RWPE2 (cell line): ENCODE measurements at regions not wholly inside any gene's neighbourhood (a gene's known extent, or its start where the extent isn't known, plus 50 kb on each side); places are given as distances from the start of the nearest gene placed in this dataset.

Experiments used
- ATAC-seq: fragments of 200-7000 bp; cut with Tn5 transposase; 3 replicates; pipeline ENCODE4 v1.9.1; 2021; ENCODE audit warnings: low read depth
- DNase-seq: peaks from one replicate; pipeline ENCODE4 v3.0.0-alpha.2; 2020; ENCODE audit warnings: low spot score
- H3K27ac ChIP-seq: fragments of 450-650 bp; 2 replicates; pipeline ENCODE4 v1.5.1; 2017; ENCODE audit warnings: mild to moderate bottlenecking; ENCODE audit not compliant: poor library complexity, severe bottlenecking
- H3K27me3 ChIP-seq: fragments of 250-450 bp; sonication (Bioruptor Pico); 2 replicates; pipeline ENCODE4 v1.5.1; 2021; ENCODE audit warnings: mild to moderate bottlenecking, moderate library complexity; ENCODE audit not compliant: insufficient read depth, poor library complexity, severe bottlenecking
- H3K36me3 ChIP-seq: fragments of 250-450 bp; sonication (Bioruptor Pico); 2 replicates; pipeline ENCODE4 v1.5.1; 2020; ENCODE audit warnings: low read depth, mild to moderate bottlenecking, moderate library complexity
- H3K4me1 ChIP-seq: fragments of 250-450 bp; sonication (Bioruptor Pico); 2 replicates; pipeline ENCODE4 v1.5.1; 2021; ENCODE audit warnings: mild to moderate bottlenecking, moderate library complexity; ENCODE audit not compliant: insufficient read depth, poor library complexity, severe bottlenecking
- H3K4me3 ChIP-seq: fragments of 250-450 bp; sonication (Bioruptor Pico); 2 replicates; pipeline ENCODE4 v1.5.1; 2021; ENCODE audit warnings: mild to moderate bottlenecking, moderate library complexity; ENCODE audit not compliant: severe bottlenecking
- H3K9me3 ChIP-seq: fragments of 250-450 bp; sonication (Bioruptor Pico); 2 replicates; pipeline ENCODE4 v1.5.1; 2021; ENCODE audit warnings: mild to moderate bottlenecking, moderate library complexity; ENCODE audit not compliant: severe bottlenecking
- TF ChIP-seq, protein P1 (sequence below): fragments of 450-650 bp; IDR thresholded peaks from one replicate; pipeline ENCODE4 v1.5.1; 2017; ENCODE audit warnings: mild to moderate bottlenecking, moderate library complexity; ENCODE audit not compliant: poor library complexity, severe bottlenecking

DNA sequence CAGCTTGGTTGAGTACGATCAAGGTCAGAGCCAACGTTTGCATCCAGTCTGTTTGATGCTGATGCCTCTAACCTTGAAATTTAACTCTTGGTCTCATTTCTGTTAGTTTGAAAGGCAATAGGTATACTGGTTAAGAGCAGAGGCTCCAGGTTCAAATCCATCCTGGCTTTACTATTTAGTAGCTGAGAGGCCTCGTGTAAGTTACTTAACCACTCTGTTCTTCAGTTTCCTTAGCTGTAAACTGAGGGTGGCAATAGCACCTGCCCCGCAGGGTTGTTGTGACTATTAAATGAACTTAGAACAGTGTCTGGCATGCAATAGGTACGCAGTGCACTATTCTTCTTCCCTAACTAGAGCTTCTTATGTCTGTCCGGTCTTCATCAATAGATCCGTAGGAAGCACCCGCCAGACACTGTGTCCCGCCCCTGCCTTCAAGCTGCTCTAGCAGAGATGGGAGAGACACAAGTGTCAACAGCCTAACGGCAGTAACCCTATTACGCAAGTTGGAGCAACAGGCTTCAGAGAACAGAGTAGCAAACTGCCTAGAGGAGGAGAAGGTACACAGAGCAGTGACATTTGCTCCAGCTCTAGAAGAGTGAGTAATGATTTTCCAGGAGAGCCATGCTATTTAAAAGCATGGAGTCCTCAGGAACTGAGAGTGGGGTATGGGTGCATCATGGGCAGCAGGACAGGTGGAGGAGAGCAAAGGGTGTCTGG, 62.7 kb upstream of the ST3GAL5 start:
- DNase-seq (no peak), ATAC-seq (no peak)
- no peaks in the 10 kb centered on the region for H3K36me3 ChIP-seq
- H3K4me3 ChIP-seq, result no peak overlapping the region
- H3K9me3 ChIP-seq, result peaks cover 5% of the 10 kb centered on the region
- TF ChIP-seq, protein P1, sequence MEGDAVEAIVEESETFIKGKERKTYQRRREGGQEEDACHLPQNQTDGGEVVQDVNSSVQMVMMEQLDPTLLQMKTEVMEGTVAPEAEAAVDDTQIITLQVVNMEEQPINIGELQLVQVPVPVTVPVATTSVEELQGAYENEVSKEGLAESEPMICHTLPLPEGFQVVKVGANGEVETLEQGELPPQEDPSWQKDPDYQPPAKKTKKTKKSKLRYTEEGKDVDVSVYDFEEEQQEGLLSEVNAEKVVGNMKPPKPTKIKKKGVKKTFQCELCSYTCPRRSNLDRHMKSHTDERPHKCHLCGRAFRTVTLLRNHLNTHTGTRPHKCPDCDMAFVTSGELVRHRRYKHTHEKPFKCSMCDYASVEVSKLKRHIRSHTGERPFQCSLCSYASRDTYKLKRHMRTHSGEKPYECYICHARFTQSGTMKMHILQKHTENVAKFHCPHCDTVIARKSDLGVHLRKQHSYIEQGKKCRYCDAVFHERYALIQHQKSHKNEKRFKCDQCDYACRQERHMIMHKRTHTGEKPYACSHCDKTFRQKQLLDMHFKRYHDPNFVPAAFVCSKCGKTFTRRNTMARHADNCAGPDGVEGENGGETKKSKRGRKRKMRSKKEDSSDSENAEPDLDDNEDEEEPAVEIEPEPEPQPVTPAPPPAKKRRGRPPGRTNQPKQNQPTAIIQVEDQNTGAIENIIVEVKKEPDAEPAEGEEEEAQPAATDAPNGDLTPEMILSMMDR, result no peak
- peaks cover 8% of the 10 kb centered on the region for H3K4me1 ChIP-seq
- H3K27ac ChIP-seq, result no peak overlapping the region
- no peaks in the 10 kb centered on the region for H3K27me3 ChIP-seq

DNA sequence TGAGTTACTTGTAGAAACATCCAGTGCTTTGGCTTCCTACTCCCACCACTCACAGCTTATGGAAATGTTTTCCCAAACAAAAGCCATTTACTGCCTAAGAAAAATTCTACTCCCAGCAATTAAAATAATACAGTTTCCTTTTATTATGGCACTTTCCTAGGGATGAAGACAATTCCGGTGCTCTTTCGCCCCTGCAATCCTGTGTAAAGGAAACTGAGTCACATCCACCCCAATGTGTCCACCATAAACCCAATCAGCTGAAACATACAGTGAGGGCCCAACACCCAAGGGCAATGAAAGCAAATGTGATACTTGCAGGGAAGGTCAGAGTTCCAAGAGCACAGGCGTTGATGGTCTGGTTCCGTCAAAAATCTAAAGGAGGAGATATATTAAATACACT, 62.0 kb upstream of the ST3GAL5 start:
- no peak overlapping the region for H3K27ac ChIP-seq
- no peaks in the 10 kb centered on the region for H3K27me3 ChIP-seq
- DNase-seq (no peak), ATAC-seq (no peak)
- no peaks in the 10 kb centered on the region for H3K36me3 ChIP-seq
- peaks cover under 1% of the 10 kb centered on the region for H3K4me1 ChIP-seq
- no peak overlapping the region for H3K4me3 ChIP-seq
- peaks cover 5% of the 10 kb centered on the region for H3K9me3 ChIP-seq
- TF ChIP-seq, protein P1, result no peak

DNA sequence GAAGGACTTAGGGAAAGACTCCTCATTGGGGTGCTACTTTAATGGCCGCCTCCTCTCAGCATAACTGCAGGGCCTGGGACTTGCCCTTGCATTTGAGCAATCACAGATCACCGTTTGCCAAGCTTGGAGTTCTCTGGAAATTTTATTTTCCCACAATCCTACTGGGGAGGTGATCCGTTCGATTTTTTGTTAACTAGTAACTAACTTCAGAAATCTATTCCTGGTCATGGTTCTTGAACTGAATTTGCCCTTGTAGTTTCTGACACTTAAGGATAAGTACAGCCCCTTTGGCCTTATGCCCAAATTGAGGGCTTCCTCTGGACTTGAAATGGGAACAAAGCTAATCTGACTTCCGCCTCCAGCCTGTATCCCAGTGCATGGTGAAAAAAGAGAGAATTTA, 60.5 kb upstream of the ST3GAL5 start:
- peaks cover 5% of the 10 kb centered on the region for H3K9me3 ChIP-seq
- H3K27me3 ChIP-seq, result no peaks in the 10 kb centered on the region
- ATAC-seq (no peak), DNase-seq (no peak)
- H3K4me1 ChIP-seq, result no peaks in the 10 kb centered on the region
- TF ChIP-seq, protein P1, result no peak
- H3K36me3 ChIP-seq, result no peaks in the 10 kb centered on the region
- H3K27ac ChIP-seq, result no peak overlapping the region
- no peak overlapping the region for H3K4me3 ChIP-seq

DNA sequence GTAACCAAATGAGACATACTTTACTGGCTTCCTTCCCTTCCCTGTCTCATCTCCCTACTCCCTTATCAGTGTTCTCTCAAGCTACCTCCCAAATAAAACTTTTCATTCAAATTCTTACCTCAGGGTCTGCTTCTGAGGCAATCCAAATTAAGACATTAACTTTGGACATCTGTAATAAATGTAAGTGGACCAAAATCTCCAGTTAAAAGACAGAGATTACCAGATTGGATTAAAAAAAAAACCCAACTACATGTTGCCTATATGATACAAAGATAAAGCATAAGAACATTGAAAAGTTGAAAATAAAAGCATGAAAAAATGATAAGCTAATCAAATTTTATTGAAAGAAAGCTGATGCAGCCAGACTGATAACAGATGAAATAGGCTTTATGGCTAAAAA, 58.8 kb upstream of the ST3GAL5 start:
- peaks cover 5% of the 10 kb centered on the region for H3K9me3 ChIP-seq
- DNase-seq (no peak), ATAC-seq (no peak)
- no peaks in the 10 kb centered on the region for H3K27me3 ChIP-seq
- no peaks in the 10 kb centered on the region for H3K4me1 ChIP-seq
- no peak overlapping the region for H3K4me3 ChIP-seq
- H3K27ac ChIP-seq, result no peak overlapping the region
- no peaks in the 10 kb centered on the region for H3K36me3 ChIP-seq
- TF ChIP-seq, protein P1, result no peak

DNA sequence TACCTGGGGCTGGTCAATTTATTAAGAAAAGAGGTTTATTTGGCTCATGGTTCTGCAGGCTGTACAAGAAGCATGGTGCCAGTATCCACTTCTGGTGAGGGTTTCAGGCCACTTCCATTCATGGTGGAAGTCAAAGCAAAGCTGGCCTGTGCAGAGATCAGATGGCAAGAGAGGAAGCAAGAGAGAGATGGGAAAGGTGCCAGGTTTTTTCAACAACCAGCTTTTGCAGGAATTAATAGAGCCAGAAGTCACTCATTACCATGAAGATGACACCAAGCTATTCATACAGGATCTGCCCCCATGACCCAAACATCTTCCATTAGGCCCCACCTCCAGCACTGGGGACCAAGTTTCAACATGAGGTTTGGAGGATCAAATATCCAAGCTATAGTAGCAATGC, 56.8 kb upstream of the ST3GAL5 start:
- no peaks in the 10 kb centered on the region for H3K4me1 ChIP-seq
- TF ChIP-seq, protein P1, result no peak
- no peaks in the 10 kb centered on the region for H3K36me3 ChIP-seq
- no peak for ATAC-seq
- H3K27ac ChIP-seq, result no peak overlapping the region
- no peak for DNase-seq
- H3K4me3 ChIP-seq, result no peak overlapping the region
- H3K9me3 ChIP-seq, result peaks cover 5% of the 10 kb centered on the region
- no peaks in the 10 kb centered on the region for H3K27me3 ChIP-seq
